HL-60 (cell line): ENCODE measurements at regions not wholly inside any gene's neighbourhood (a gene's known extent, or its start where the extent isn't known, plus 50 kb on each side); places are given as distances from the start of the nearest gene placed in this dataset.
"Not testable (repeated sequence)": the region's sequence is repeated elsewhere in the genome, so short reads cannot be mapped to it uniquely, and the experiment has no call there.

Source experiments
- GABPA ChIP-seq: IDR thresholded peaks from 2 replicates; pipeline ENCODE4 v1.6.1; 2012; ENCODE audit warnings: low read depth
- POLR2AphosphoS5 ChIP-seq: IDR thresholded peaks from 2 replicates; pipeline ENCODE4 v1.6.1; 2012; ENCODE audit warnings: low read depth
- TF ChIP-seq, protein P1 (sequence below): IDR thresholded peaks from one replicate; pipeline ENCODE4 v1.5.1; 2011; ENCODE audit warnings: low read length, control low read depth, inconsistent platforms; ENCODE audit not compliant: insufficient read depth
- TF ChIP-seq, protein P2 (sequence below): IDR thresholded peaks from 2 replicates; pipeline ENCODE4 v1.6.1; 2012; ENCODE audit warnings: low read depth; ENCODE audit not compliant: insufficient replicate concordance

DNA sequence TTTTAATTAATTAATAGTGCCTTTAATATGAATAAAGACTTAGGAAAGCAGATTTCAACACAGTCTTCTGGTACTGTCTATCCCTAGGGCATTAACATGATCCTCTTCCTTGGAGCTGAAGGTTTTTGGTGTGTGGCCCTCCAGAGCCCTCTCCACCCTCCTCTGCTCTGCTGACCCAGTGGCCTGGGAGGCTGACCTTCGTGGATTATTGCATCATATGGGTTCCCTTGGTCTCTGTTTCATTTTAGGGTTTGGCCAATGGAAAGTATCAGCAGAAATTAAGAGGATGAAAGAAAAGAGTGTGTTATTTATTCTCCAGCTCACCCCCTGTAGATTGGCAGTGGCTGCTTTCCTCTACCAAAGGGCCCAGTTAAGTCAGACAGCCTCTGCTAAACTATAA lies 73.8 kb upstream of the KIF2A start:
- TF ChIP-seq, protein P1, sequence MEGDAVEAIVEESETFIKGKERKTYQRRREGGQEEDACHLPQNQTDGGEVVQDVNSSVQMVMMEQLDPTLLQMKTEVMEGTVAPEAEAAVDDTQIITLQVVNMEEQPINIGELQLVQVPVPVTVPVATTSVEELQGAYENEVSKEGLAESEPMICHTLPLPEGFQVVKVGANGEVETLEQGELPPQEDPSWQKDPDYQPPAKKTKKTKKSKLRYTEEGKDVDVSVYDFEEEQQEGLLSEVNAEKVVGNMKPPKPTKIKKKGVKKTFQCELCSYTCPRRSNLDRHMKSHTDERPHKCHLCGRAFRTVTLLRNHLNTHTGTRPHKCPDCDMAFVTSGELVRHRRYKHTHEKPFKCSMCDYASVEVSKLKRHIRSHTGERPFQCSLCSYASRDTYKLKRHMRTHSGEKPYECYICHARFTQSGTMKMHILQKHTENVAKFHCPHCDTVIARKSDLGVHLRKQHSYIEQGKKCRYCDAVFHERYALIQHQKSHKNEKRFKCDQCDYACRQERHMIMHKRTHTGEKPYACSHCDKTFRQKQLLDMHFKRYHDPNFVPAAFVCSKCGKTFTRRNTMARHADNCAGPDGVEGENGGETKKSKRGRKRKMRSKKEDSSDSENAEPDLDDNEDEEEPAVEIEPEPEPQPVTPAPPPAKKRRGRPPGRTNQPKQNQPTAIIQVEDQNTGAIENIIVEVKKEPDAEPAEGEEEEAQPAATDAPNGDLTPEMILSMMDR = not testable (repeated sequence)
- not testable (repeated sequence) for TF ChIP-seq POLR2AphosphoS5, GABPA
- TF ChIP-seq, protein P2, sequence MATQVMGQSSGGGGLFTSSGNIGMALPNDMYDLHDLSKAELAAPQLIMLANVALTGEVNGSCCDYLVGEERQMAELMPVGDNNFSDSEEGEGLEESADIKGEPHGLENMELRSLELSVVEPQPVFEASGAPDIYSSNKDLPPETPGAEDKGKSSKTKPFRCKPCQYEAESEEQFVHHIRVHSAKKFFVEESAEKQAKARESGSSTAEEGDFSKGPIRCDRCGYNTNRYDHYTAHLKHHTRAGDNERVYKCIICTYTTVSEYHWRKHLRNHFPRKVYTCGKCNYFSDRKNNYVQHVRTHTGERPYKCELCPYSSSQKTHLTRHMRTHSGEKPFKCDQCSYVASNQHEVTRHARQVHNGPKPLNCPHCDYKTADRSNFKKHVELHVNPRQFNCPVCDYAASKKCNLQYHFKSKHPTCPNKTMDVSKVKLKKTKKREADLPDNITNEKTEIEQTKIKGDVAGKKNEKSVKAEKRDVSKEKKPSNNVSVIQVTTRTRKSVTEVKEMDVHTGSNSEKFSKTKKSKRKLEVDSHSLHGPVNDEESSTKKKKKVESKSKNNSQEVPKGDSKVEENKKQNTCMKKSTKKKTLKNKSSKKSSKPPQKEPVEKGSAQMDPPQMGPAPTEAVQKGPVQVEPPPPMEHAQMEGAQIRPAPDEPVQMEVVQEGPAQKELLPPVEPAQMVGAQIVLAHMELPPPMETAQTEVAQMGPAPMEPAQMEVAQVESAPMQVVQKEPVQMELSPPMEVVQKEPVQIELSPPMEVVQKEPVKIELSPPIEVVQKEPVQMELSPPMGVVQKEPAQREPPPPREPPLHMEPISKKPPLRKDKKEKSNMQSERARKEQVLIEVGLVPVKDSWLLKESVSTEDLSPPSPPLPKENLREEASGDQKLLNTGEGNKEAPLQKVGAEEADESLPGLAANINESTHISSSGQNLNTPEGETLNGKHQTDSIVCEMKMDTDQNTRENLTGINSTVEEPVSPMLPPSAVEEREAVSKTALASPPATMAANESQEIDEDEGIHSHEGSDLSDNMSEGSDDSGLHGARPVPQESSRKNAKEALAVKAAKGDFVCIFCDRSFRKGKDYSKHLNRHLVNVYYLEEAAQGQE = not testable (repeated sequence)
